IMR-90 (cell line): ENCODE measurements at regions not wholly inside any gene's neighbourhood (a gene's known extent, or its start where the extent isn't known, plus 50 kb on each side); places are given as distances from the start of the nearest gene placed in this dataset.
A peak's percentile ranks its signal among the peaks of the same experiment; 100 is the strongest.

Experiments used
- ATAC-seq: fragments of 200-7000 bp; cut with Tn5 transposase; 2 replicates; pipeline ENCODE4 v1.9.1; 2020; ENCODE audit warnings: low read depth, mild to moderate bottlenecking, moderate library complexity
- BruUV-seq: library from RNA; stranded (reverse); fragments of 400-500 nt; replicated peaks from 2 replicates; lab custom pipeline; 2021; lab: Mats Ljungman, UMichigan
- CTCF ChIA-PET: fragments of 300-600 bp; formaldehyde crosslinking; extraction: SDS; loops from one replicate; lab custom pipeline; 2021; ENCODE audit warnings: antibody characterized with exemption; lab: Yijun Ruan, JAX
- POLR2A ChIA-PET: fragments of 300-600 bp; sonication (Branson Sonifier 250); formaldehyde crosslinking; loops from one replicate; lab custom pipeline; 2022; ENCODE audit warnings: antibody characterized with exemption; ENCODE audit not compliant: unreplicated experiment; lab: Charles Lee
- DNase-seq: peaks from one replicate; pipeline ENCODE4 v3.0.0; 2013
- H2AFZ ChIP-seq: replicated peaks from 2 replicates; pipeline ENCODE3; 2013; ENCODE audit warnings: low read length, mild to moderate bottlenecking; ENCODE audit not compliant: poor library complexity
- H2AK5ac ChIP-seq: 2 replicates; pipeline ENCODE4 v1.6.1; 2013; ENCODE audit warnings: low read depth, low read length, inconsistent platforms
- H2AK9ac ChIP-seq: replicated peaks from 2 replicates; pipeline ENCODE3; 2013; ENCODE audit warnings: mild to moderate bottlenecking, low read depth, low read length, moderate library complexity; ENCODE audit not compliant: poor library complexity
- H2BK120ac ChIP-seq: 2 replicates; pipeline ENCODE4 v1.6.1; 2013; ENCODE audit warnings: low read depth, low read length, inconsistent platforms
- H2BK15ac ChIP-seq: 3 replicates; pipeline ENCODE4 v1.6.1; 2013; ENCODE audit warnings: low read depth, low read length, inconsistent platforms
- H2BK20ac ChIP-seq: 2 replicates; pipeline ENCODE4 v1.6.1; 2013; ENCODE audit warnings: low read depth, mild to moderate bottlenecking, inconsistent platforms, low read length, moderate library complexity
- H2BK5ac ChIP-seq: 2 replicates; pipeline ENCODE4 v1.6.1; 2013; ENCODE audit warnings: mild to moderate bottlenecking, low read depth, low read length, inconsistent platforms; ENCODE audit not compliant: poor library complexity, severe bottlenecking
- H3K14ac ChIP-seq: replicated peaks from 2 replicates; pipeline ENCODE4 v1.6.1; 2013; ENCODE audit warnings: low read depth, low read length, inconsistent platforms
- H3K18ac ChIP-seq: 2 replicates; pipeline ENCODE4 v1.6.1; 2013; ENCODE audit warnings: low read depth, low read length, control low read depth
- H3K23ac ChIP-seq: 2 replicates; pipeline ENCODE4 v1.6.1; 2013; ENCODE audit warnings: low read depth, low read length, inconsistent platforms
- H3K27ac ChIP-seq: 2 replicates; pipeline ENCODE4 v1.5.1; 2013; ENCODE audit warnings: mild to moderate bottlenecking, control low read depth, low read length; ENCODE audit not compliant: insufficient read depth
- H3K27me3 ChIP-seq: 2 replicates; pipeline ENCODE4 v1.6.1; 2013; ENCODE audit warnings: low read length; ENCODE audit not compliant: control insufficient read depth, insufficient read depth
- H3K36me3 ChIP-seq: 2 replicates; pipeline ENCODE4 v1.6.1; 2013; ENCODE audit warnings: low read length, mixed read lengths; ENCODE audit not compliant: control insufficient read depth, insufficient read depth
- H3K4ac ChIP-seq: 2 replicates; pipeline ENCODE4 v1.6.1; 2013; ENCODE audit warnings: low read depth, low read length, inconsistent platforms
- H3K4me1 ChIP-seq: 2 replicates; pipeline ENCODE4 v1.6.1; 2013; ENCODE audit warnings: low read length, mixed read lengths; ENCODE audit not compliant: control insufficient read depth, insufficient read depth
- H3K4me2 ChIP-seq: 2 replicates; pipeline ENCODE4 v1.6.1; 2013; ENCODE audit warnings: low read depth, mild to moderate bottlenecking, control low read depth, low read length, moderate library complexity
- H3K4me3 ChIP-seq: 2 replicates; pipeline ENCODE4 v1.5.1; 2013; ENCODE audit warnings: low read depth, mild to moderate bottlenecking, control low read depth, low read length, moderate library complexity; ENCODE audit not compliant: insufficient read depth
- H3K56ac ChIP-seq: 2 replicates; pipeline ENCODE4 v1.6.1; 2013; ENCODE audit warnings: low read length, inconsistent platforms; ENCODE audit not compliant: insufficient read depth; ENCODE audit errors: extremely low read depth
- H3K79me1 ChIP-seq, 2 experiments: 2 replicates each; pipeline ENCODE4 v1.6.1; 2013; ENCODE audit warnings: low read length in 2 of 2, inconsistent platforms in 1 of 2, low read depth in 1 of 2
- H3K9ac ChIP-seq: 2 replicates; pipeline ENCODE4 v1.6.1; 2013; ENCODE audit warnings: low read depth, low read length, control low read depth
- H3K9me1 ChIP-seq: 2 replicates; pipeline ENCODE4 v1.6.1; 2013; ENCODE audit warnings: low read length, inconsistent platforms; ENCODE audit not compliant: insufficient read depth
- H3K9me3 ChIP-seq: 2 replicates; pipeline ENCODE4 v1.6.1; 2013; ENCODE audit warnings: low read length; ENCODE audit not compliant: control insufficient read depth, insufficient read depth
- H4K20me1 ChIP-seq: 2 replicates; pipeline ENCODE4 v1.6.1; 2013; ENCODE audit warnings: low read length, inconsistent platforms; ENCODE audit not compliant: insufficient read depth
- H4K5ac ChIP-seq: 2 replicates; pipeline ENCODE4 v1.6.1; 2013; ENCODE audit warnings: mild to moderate bottlenecking, low read depth, low read length, control low read depth
- H4K8ac ChIP-seq, 2 experiments: 2 replicates each; pipeline ENCODE4 v1.6.1; 2013; ENCODE audit warnings: low read depth in 2 of 2, low read length in 2 of 2, control low read depth in 1 of 2, inconsistent platforms in 1 of 2
- H4K91ac ChIP-seq: 2 replicates; pipeline ENCODE4 v1.6.1; 2013; ENCODE audit warnings: low read depth, low read length, inconsistent platforms; ENCODE audit not compliant: insufficient read depth
- FOS ChIP-seq: fragments of 150-350 bp; IDR thresholded peaks from 2 replicates; pipeline ENCODE4 v1.6.1; 2016; ENCODE audit warnings: low read depth, low read length
- MAFK ChIP-seq: IDR thresholded peaks from 2 replicates; pipeline ENCODE4 v1.6.1; 2012; ENCODE audit warnings: low read depth, low read length, improper control_type of control experiment
- MAZ ChIP-seq: IDR thresholded peaks from 2 replicates; pipeline ENCODE4 v1.6.1; 2012; ENCODE audit warnings: low read depth, mild to moderate bottlenecking, low read length, improper control_type of control experiment, moderate library complexity, borderline replicate concordance
- MXI1 ChIP-seq: IDR thresholded peaks from 2 replicates; pipeline ENCODE4 v1.6.1; 2012; ENCODE audit warnings: low read depth, mild to moderate bottlenecking, low read length, moderate library complexity, borderline replicate concordance
- NFE2L2 ChIP-seq: fragments of 150-350 bp; IDR thresholded peaks from 2 replicates; pipeline ENCODE4 v1.6.1; 2016; ENCODE audit warnings: low read depth, mild to moderate bottlenecking, low read length
- POLR2A ChIP-seq: IDR thresholded peaks from 2 replicates; pipeline ENCODE4 v1.6.1; 2012; ENCODE audit warnings: mild to moderate bottlenecking, low read depth, low read length
- RAD21 ChIP-seq: IDR thresholded peaks from 2 replicates; pipeline ENCODE4 v1.6.1; 2012; ENCODE audit warnings: low read length, improper control_type of control experiment
- RCOR1 ChIP-seq: IDR thresholded peaks from 2 replicates; pipeline ENCODE4 v1.6.1; 2012; ENCODE audit warnings: mild to moderate bottlenecking, low read length, improper control_type of control experiment; ENCODE audit not compliant: insufficient replicate concordance
- RFX5 ChIP-seq: IDR thresholded peaks from 2 replicates; pipeline ENCODE4 v1.8.0; 2012; ENCODE audit warnings: low read depth, mild to moderate bottlenecking, low read length, moderate library complexity
- WGBS, 2 experiments: methylation state at CpG; one replicate each; pipeline versions ENCODE4 v1.1.5 to v1.1.7; 2013; ENCODE audit warnings: missing lambda C conversion rate in 2 of 2; ENCODE audit not compliant: insufficient read length in 1 of 2; ENCODE audit errors: extremely low coverage in 2 of 2; 5-methylcytosine and 5-hydroxymethylcytosine counted together
- dilution Hi-C: fragments of 300-500 bp; cut with HindIII; formaldehyde crosslinking; loops from one replicate; pipeline ENCODE4 v1.14.3; 2018; ENCODE audit warnings: low sequenced_read_pairs; ENCODE audit not compliant: unreplicated experiment
- in situ Hi-C: fragments of 300-500 bp; cut with MboI; formaldehyde crosslinking; loops from 3 replicates; pipeline ENCODE4 v1.14.3; 2019; ENCODE audit warnings: low sequenced_read_pairs, inconsistent platforms, mixed read lengths
- intact Hi-C: fragments of 100-400 bp; cut with micrococcal nuclease; formaldehyde crosslinking; loops from 2 replicates; pipeline ENCODE4 v1.10.0; 2022
- TF ChIP-seq, protein P1 (sequence below): fragments of 150-350 bp; IDR thresholded peaks from 2 replicates; pipeline ENCODE4 v1.6.1; 2017; ENCODE audit warnings: mild to moderate bottlenecking, antibody characterized with exemption, low read length, low read depth
- TF ChIP-seq, protein P2 (sequence below): fragments of 150-350 bp; IDR thresholded peaks from 2 replicates; pipeline ENCODE4 v1.6.1; 2016; ENCODE audit warnings: low read depth, mild to moderate bottlenecking, low read length, moderate library complexity, borderline replicate concordance

DNA sequence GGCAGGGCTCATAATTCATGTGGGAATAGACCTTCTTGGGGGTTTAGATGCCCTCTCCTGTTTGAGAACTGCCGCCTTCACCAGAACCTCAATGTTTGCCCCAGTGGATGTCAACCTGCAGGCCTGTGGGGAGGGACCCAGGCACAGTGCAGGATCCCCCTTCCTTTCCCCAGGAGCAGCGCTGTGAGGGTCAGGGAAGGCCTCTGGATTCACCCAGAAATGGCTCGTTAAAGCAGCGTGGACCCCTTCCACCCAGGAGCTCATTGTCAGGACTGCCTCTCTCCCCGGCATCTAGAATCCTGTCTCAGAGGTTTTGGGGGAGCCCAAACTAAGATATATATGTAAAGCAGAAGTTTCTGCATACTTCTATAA, 188.3 kb downstream of the GADD45G start:
- Histone ChIP-seq H2BK20ac (no peak overlapping the region), H3K4me1 (no peaks in the 10 kb centered on the region), H3K79me1 (no peaks in the 10 kb centered on the region), H3K9me3 (no peaks in the 10 kb centered on the region), H3K9ac (no peak overlapping the region), H3K9me1 (no peaks in the 10 kb centered on the region), H2BK15ac (no peak overlapping the region), H4K5ac (no peak overlapping the region), H3K27me3 (no peaks in the 10 kb centered on the region; the same call in 1 of the 2 replicates), H3K56ac (no peak overlapping the region), H3K27ac (no peak overlapping the region), H2AK9ac (peak overlapping the region; percentile 25), H3K23ac (no peak overlapping the region), H3K4me3 (no peak overlapping the region), H3K4ac (no peak overlapping the region), H4K91ac (no peak overlapping the region), H4K8ac (no peak overlapping the region), H2AFZ (no peak overlapping the region), H2BK5ac (no peak overlapping the region), H3K18ac (no peak overlapping the region), H3K4me2 (no peak overlapping the region), H3K14ac (no peak overlapping the region), H3K36me3 (no peaks in the 10 kb centered on the region), H2BK120ac (no peak overlapping the region), H2AK5ac (no peak overlapping the region), H4K20me1 (no peaks in the 10 kb centered on the region)
- intact Hi-C loops (no loop called here), dilution Hi-C loops (no loop called here), in situ Hi-C loops (no loop called here)
- TF ChIP-seq POLR2A (no peak), NFE2L2 (no peak), MAZ (no peak), MXI1 (no peak), RCOR1 (no peak), RFX5 (no peak), FOS (no peak), MAFK (no peak), RAD21 (no peak)
- TF ChIP-seq, protein P1, sequence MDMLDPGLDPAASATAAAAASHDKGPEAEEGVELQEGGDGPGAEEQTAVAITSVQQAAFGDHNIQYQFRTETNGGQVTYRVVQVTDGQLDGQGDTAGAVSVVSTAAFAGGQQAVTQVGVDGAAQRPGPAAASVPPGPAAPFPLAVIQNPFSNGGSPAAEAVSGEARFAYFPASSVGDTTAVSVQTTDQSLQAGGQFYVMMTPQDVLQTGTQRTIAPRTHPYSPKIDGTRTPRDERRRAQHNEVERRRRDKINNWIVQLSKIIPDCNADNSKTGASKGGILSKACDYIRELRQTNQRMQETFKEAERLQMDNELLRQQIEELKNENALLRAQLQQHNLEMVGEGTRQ, result no peak
- TF ChIP-seq, protein P2, sequence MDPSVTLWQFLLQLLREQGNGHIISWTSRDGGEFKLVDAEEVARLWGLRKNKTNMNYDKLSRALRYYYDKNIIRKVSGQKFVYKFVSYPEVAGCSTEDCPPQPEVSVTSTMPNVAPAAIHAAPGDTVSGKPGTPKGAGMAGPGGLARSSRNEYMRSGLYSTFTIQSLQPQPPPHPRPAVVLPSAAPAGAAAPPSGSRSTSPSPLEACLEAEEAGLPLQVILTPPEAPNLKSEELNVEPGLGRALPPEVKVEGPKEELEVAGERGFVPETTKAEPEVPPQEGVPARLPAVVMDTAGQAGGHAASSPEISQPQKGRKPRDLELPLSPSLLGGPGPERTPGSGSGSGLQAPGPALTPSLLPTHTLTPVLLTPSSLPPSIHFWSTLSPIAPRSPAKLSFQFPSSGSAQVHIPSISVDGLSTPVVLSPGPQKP, result no peak
- no TSS peak for BruUV-seq
- DNase-seq (no peak), ATAC-seq (no peak)
- POLR2A ChIA-PET, result no interaction called here
- CTCF ChIA-PET, result no interaction called here
- WGBS, 2 experiments, result no CpG with 5 or more reads among the region's 5 CpGs
